Stimulated activated naive B cell treated with anti-CD40 and anti-IgM and Interleukin-4, amounts not matched to agents 10 μg/mL and 1 μg/mL and 100 μg/mL, for 72 hours (primary cell): ENCODE measurements at regions not wholly inside any gene's neighbourhood (a gene's known extent, or its start where the extent isn't known, plus 50 kb on each side); places are given as distances from the start of the nearest gene placed in this dataset.
A peak's percentile ranks its signal among the peaks of the same experiment; 100 is the strongest.

Experiments
- ATAC-seq, 2 donors: fragments of 150-1000 bp; cut with Tn5 transposase; replicated peaks; 2 replicates each; pipeline ENCODE4 v1.10.0; 2021; ENCODE audit warnings: moderate library complexity in 1 of 2
- DNase-seq: peaks from one replicate; pipeline ENCODE4 v3.0.0; 2021
- H3K27ac Mint-ChIP-seq: one replicate; pipeline ENCODE4 v1.8.0; 2022; ENCODE audit warnings: mild to moderate bottlenecking, mixed read lengths
- H3K27me3 Mint-ChIP-seq, 2 donors: one replicate each; pipeline ENCODE4 v1.8.0; 2022; ENCODE audit warnings: mixed read lengths in 2 of 2
- H3K36me3 Mint-ChIP-seq, 2 donors: one replicate each; pipeline ENCODE4 v1.8.0; 2022; ENCODE audit warnings: mixed read lengths in 2 of 2, mild to moderate bottlenecking in 1 of 2
- H3K4me1 Mint-ChIP-seq, 2 donors: one replicate each; pipeline ENCODE4 v1.8.0; 2022; ENCODE audit warnings: mixed read lengths in 2 of 2, mild to moderate bottlenecking in 1 of 2
- H3K4me3 Mint-ChIP-seq, 2 donors: one replicate each; pipeline ENCODE4 v1.8.0; 2022; ENCODE audit warnings: mild to moderate bottlenecking in 2 of 2, mixed read lengths in 2 of 2, moderate library complexity in 1 of 2
- H3K9me3 Mint-ChIP-seq, 2 donors: one replicate each; pipeline ENCODE4 v1.8.0; 2022; ENCODE audit warnings: mixed read lengths in 2 of 2, mild to moderate bottlenecking in 1 of 2

- ATAC-seq (no peak), DNase-seq (no peak)
- Mint-ChIP-seq H3K4me3 (no peak overlapping the region), H3K4me1 (peaks cover 3 to 6% of the 10 kb centered on the region in 2 donors), H3K27ac (no peak overlapping the region), H3K9me3 (peaks cover 0 to 4% of the 10 kb centered on the region in 2 donors), H3K36me3 (no peaks in the 10 kb centered on the region), H3K27me3 (peaks cover 28 to 37% of the 10 kb centered on the region in 2 donors)
Measured at GRCh38 chr18:51433881-51434280, 236.4 kb upstream of the MEX3C start.

- Mint-ChIP-seq H3K4me1 (no peaks in the 10 kb centered on the region), H3K9me3 (no peaks in the 10 kb centered on the region), H3K36me3 (no peaks in the 10 kb centered on the region), H3K27me3 (peaks cover 20 to 32% of the 10 kb centered on the region in 2 donors), H3K27ac (no peak overlapping the region), H3K4me3 (no peak overlapping the region)
- ATAC-seq (no peak), DNase-seq (no peak)
Measured at GRCh38 chr18:51437280-51438271, 240.1 kb upstream of the MEX3C start.

- H3K27me3 Mint-ChIP-seq = peaks cover 26 to 32% of the 10 kb centered on the region in 2 donors
- no peak overlapping the region for H3K27ac Mint-ChIP-seq
- no peaks in the 10 kb centered on the region for H3K36me3 Mint-ChIP-seq
- ATAC-seq (no peak), DNase-seq (no peak)
- no peaks in the 10 kb centered on the region for H3K4me1 Mint-ChIP-seq
- H3K4me3 Mint-ChIP-seq = no peak overlapping the region
- no peaks in the 10 kb centered on the region for H3K9me3 Mint-ChIP-seq
Measured at GRCh38 chr18:51438797-51439350, 241.4 kb upstream of the MEX3C start.

GRCh38 chr18:51442012-51442411 is 244.5 kb upstream of the MEX3C start:
- Mint-ChIP-seq H3K27ac (no peak overlapping the region), H3K4me3 (no peak overlapping the region), H3K9me3 (no peaks in the 10 kb centered on the region), H3K4me1 (no peaks in the 10 kb centered on the region), H3K36me3 (no peaks in the 10 kb centered on the region), H3K27me3 (peaks cover 26 to 35% of the 10 kb centered on the region in 2 donors)
- ATAC-seq (no peak), DNase-seq (no peak)

GRCh38 chr18:51446571-51447210 is 249.2 kb upstream of the MEX3C start:
- H3K9me3 Mint-ChIP-seq = no peaks in the 10 kb centered on the region
- DNase-seq (no peak), ATAC-seq (no peak)
- H3K27me3 Mint-ChIP-seq = peaks cover 13 to 31% of the 10 kb centered on the region in 2 donors
- H3K27ac Mint-ChIP-seq = no peak overlapping the region
- no peaks in the 10 kb centered on the region for H3K36me3 Mint-ChIP-seq
- H3K4me3 Mint-ChIP-seq = no peak overlapping the region
- no peaks in the 10 kb centered on the region for H3K4me1 Mint-ChIP-seq

- Mint-ChIP-seq H3K27me3 (peaks cover 12 to 26% of the 10 kb centered on the region in 2 donors), H3K36me3 (no peaks in the 10 kb centered on the region), H3K9me3 (no peaks in the 10 kb centered on the region), H3K4me1 (no peaks in the 10 kb centered on the region), H3K4me3 (no peak overlapping the region), H3K27ac (no peak overlapping the region)
- ATAC-seq (peak in 1 of 2 donors; percentile 12), DNase-seq (no peak)
Measured at GRCh38 chr18:51447351-51448342, 250.2 kb upstream of the MEX3C start.

- Mint-ChIP-seq H3K36me3 (no peaks in the 10 kb centered on the region), H3K27me3 (peaks cover 7 to 21% of the 10 kb centered on the region in 2 donors), H3K4me3 (no peak overlapping the region), H3K27ac (no peak overlapping the region), H3K4me1 (no peaks in the 10 kb centered on the region), H3K9me3 (no peaks in the 10 kb centered on the region)
- DNase-seq = no peak
- no peak for ATAC-seq
Measured at GRCh38 chr18:51448949-51449348, 251.5 kb upstream of the MEX3C start.

- Mint-ChIP-seq H3K27ac (no peak overlapping the region), H3K27me3 (peaks cover 0 to 16% of the 10 kb centered on the region in 2 donors), H3K4me1 (no peaks in the 10 kb centered on the region), H3K4me3 (no peak overlapping the region), H3K9me3 (no peaks in the 10 kb centered on the region), H3K36me3 (no peaks in the 10 kb centered on the region)
- ATAC-seq (no peak), DNase-seq (no peak)
Measured at GRCh38 chr18:51453594-51453993, 256.1 kb upstream of the MEX3C start.

- no peak for DNase-seq
- no peaks in the 10 kb centered on the region for H3K9me3 Mint-ChIP-seq
- no peaks in the 10 kb centered on the region for H3K36me3 Mint-ChIP-seq
- no peak overlapping the region for H3K27ac Mint-ChIP-seq
- H3K27me3 Mint-ChIP-seq = peaks cover 11 to 35% of the 10 kb centered on the region in 2 donors
- no peak for ATAC-seq
- no peaks in the 10 kb centered on the region for H3K4me1 Mint-ChIP-seq
- no peak overlapping the region for H3K4me3 Mint-ChIP-seq
Measured at GRCh38 chr18:51458861-51459260, 261.4 kb upstream of the MEX3C start.

- Mint-ChIP-seq H3K4me3 (no peak overlapping the region), H3K4me1 (no peaks in the 10 kb centered on the region), H3K9me3 (peaks cover 4% of the 10 kb centered on the region in 2 donors), H3K27me3 (peaks cover 16 to 33% of the 10 kb centered on the region in 2 donors), H3K36me3 (no peaks in the 10 kb centered on the region), H3K27ac (no peak overlapping the region)
- no peak for DNase-seq
- ATAC-seq = no peak
Measured at GRCh38 chr18:51461956-51462355, 264.5 kb upstream of the MEX3C start.

GRCh38 chr18:51463483-51464136 is 266.1 kb upstream of the MEX3C start:
- peaks cover 4% of the 10 kb centered on the region in 2 donors for H3K9me3 Mint-ChIP-seq
- no peak overlapping the region for H3K27ac Mint-ChIP-seq
- H3K4me3 Mint-ChIP-seq = no peak overlapping the region
- H3K27me3 Mint-ChIP-seq = peaks cover 16 to 29% of the 10 kb centered on the region in 2 donors
- no peaks in the 10 kb centered on the region for H3K36me3 Mint-ChIP-seq
- H3K4me1 Mint-ChIP-seq = no peaks in the 10 kb centered on the region
- ATAC-seq = no peak
- no peak for DNase-seq

- no peak for DNase-seq
- H3K27ac Mint-ChIP-seq = no peak overlapping the region
- H3K4me1 Mint-ChIP-seq = no peaks in the 10 kb centered on the region
- ATAC-seq = no peak
- no peak overlapping the region for H3K4me3 Mint-ChIP-seq
- H3K27me3 Mint-ChIP-seq = peaks cover 14 to 16% of the 10 kb centered on the region in 2 donors
- no peaks in the 10 kb centered on the region for H3K36me3 Mint-ChIP-seq
- H3K9me3 Mint-ChIP-seq = no peaks in the 10 kb centered on the region
Measured at GRCh38 chr18:51478908-51479307, 281.4 kb upstream of the MEX3C start.

GRCh38 chr18:51479736-51480135 is 282.3 kb upstream of the MEX3C start:
- Mint-ChIP-seq H3K4me3 (no peak overlapping the region), H3K36me3 (no peaks in the 10 kb centered on the region), H3K4me1 (no peaks in the 10 kb centered on the region), H3K9me3 (no peaks in the 10 kb centered on the region), H3K27me3 (peaks cover 12 to 14% of the 10 kb centered on the region in 2 donors), H3K27ac (no peak overlapping the region)
- no peak for ATAC-seq
- DNase-seq = no peak
